Vagina (tissue), 2 donors: ENCODE measurements at regions not wholly inside any gene's neighbourhood (a gene's known extent, or its start where the extent isn't known, plus 50 kb on each side); places are given as distances from the start of the nearest gene placed in this dataset.
"Not testable (repeated sequence)": the region's sequence is repeated elsewhere in the genome, so short reads cannot be mapped to it uniquely, and the experiment has no call there.

Source experiments
- DNase-seq, 2 donors: peaks; one replicate each; pipeline ENCODE4 v3.0.0-alpha.2; 2017; ENCODE audit errors: extremely low spot score in 2 of 2
- H3K27ac ChIP-seq: fragments of 200-600 bp; sonication (generic); one replicate; pipeline ENCODE4 v1.5.1; 2019
- H3K27me3 ChIP-seq: fragments of 200-600 bp; sonication (generic); one replicate; pipeline ENCODE4 v1.5.1; 2019
- H3K36me3 ChIP-seq, 2 donors: fragments of 200-600 bp; sonication (generic); one replicate each; pipeline ENCODE4 v1.5.1; 2017 to 2019
- H3K4me1 ChIP-seq: fragments of 200-600 bp; sonication (generic); one replicate; pipeline ENCODE4 v1.5.1; 2019
- H3K4me3 ChIP-seq, 2 donors: fragments of 200-600 bp; sonication (generic); 1 replicate in 1 of 2; 2 replicates in 1 of 2; pipeline ENCODE4 v1.5.1; 2016 to 2019
- H3K9me3 ChIP-seq: fragments of 200-600 bp; sonication (generic); one replicate; pipeline ENCODE4 v1.5.1; 2019
- POLR2A ChIP-seq, 2 donors: fragments of 450-650 bp; IDR thresholded peaks; one replicate each; pipeline ENCODE4 v1.6.1; 2017; ENCODE audit warnings: antibody characterized with exemption in 2 of 2, mild to moderate bottlenecking in 2 of 2, moderate library complexity in 2 of 2
- POLR2AphosphoS5 ChIP-seq, 2 donors: sonication (generic); formaldehyde crosslinking; IDR thresholded peaks; one replicate each; pipeline ENCODE4 v1.9.0; 2017; ENCODE audit warnings: antibody characterized with exemption in 2 of 2, mild to moderate bottlenecking in 2 of 2, low read depth in 1 of 2; ENCODE audit not compliant: insufficient read depth in 1 of 2
- intact Hi-C: fragments of 100-400 bp; cut with DNase I; formaldehyde crosslinking; loops from one replicate; pipeline ENCODE4 v1.15.1; 2023
- TF ChIP-seq, protein P1 (sequence below), 3 experiments: fragments of 450-650 bp in 2 of 3; fragments of 200-600 bp in 1 of 3; sonication (generic) in 1 of 3; IDR thresholded peaks; one replicate each; pipeline ENCODE4 v1.5.1; 2017 to 2019; ENCODE audit warnings: antibody characterized with exemption in 3 of 3, mild to moderate bottlenecking in 2 of 3, moderate library complexity in 2 of 3

DNA sequence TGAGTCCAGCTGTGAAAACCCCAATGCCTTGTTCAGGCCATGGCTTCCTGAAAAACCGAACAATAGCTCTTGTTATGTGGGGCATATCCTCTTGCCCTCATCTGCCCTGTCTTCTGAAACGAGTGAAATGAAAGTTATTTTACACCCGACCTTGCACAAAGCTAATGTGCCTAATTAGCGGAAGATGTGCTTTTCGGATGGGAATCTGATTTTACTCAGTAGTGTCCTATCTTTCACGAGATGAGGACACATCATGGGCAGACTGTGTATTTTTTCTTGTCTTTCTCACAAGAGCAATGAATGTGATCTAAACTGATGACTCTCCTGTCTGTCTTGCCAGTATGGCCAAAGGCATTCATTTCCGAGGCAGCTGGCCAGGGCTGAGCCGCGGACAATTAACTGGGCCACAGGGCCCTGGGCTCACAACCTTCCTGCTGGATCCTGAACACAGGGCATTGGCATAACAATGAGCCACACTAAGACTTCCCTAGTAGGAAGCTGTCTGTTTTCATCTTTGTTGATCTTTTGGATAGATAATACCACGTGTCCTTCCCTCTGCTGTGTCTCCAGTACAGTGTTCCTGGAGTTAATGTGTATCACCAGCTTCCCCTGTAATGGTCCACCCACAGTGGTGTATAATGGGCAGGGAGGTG lies 86.0 kb upstream of the HIF1A start:
- peaks cover 15% of the 10 kb centered on the region for H3K4me1 ChIP-seq
- intact Hi-C loops = no loop called here
- peak overlapping the region; percentile 7 for H3K27ac ChIP-seq
- no peaks in the 10 kb centered on the region for H3K9me3 ChIP-seq
- no peaks in the 10 kb centered on the region for H3K36me3 ChIP-seq
- no peak overlapping the region for H3K4me3 ChIP-seq
- H3K27me3 ChIP-seq = no peaks in the 10 kb centered on the region
- peak; percentile 21 to 24 for TF ChIP-seq POLR2AphosphoS5 (IDR thresholded peaks at IDR 0.05; ENCODE audit: insufficient read depth in 1 of 2, low read depth in 1 of 2)
- no peak for TF ChIP-seq POLR2A (IDR thresholded peaks at IDR 0.05)
- no peak for DNase-seq

- Histone ChIP-seq H3K4me3 (no peak overlapping the region), H3K27ac (peak overlapping the region; percentile 7), H3K9me3 (no peaks in the 10 kb centered on the region), H3K4me1 (peaks cover 15% of the 10 kb centered on the region), H3K36me3 (no peaks in the 10 kb centered on the region), H3K27me3 (no peaks in the 10 kb centered on the region)
- no peak for DNase-seq
- intact Hi-C loops = loop anchor here (10.0 kb wide), 1 partner anchor 105 kb away; no protein-coding TSS in a partner anchor
- no peak for TF ChIP-seq POLR2A (IDR thresholded peaks at IDR 0.05)
- TF ChIP-seq, protein P1, sequence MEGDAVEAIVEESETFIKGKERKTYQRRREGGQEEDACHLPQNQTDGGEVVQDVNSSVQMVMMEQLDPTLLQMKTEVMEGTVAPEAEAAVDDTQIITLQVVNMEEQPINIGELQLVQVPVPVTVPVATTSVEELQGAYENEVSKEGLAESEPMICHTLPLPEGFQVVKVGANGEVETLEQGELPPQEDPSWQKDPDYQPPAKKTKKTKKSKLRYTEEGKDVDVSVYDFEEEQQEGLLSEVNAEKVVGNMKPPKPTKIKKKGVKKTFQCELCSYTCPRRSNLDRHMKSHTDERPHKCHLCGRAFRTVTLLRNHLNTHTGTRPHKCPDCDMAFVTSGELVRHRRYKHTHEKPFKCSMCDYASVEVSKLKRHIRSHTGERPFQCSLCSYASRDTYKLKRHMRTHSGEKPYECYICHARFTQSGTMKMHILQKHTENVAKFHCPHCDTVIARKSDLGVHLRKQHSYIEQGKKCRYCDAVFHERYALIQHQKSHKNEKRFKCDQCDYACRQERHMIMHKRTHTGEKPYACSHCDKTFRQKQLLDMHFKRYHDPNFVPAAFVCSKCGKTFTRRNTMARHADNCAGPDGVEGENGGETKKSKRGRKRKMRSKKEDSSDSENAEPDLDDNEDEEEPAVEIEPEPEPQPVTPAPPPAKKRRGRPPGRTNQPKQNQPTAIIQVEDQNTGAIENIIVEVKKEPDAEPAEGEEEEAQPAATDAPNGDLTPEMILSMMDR (IDR thresholded peaks at IDR 0.05) = no peak
- TF ChIP-seq POLR2AphosphoS5 (IDR thresholded peaks at IDR 0.05; ENCODE audit: insufficient read depth in 1 of 2, low read depth in 1 of 2) = no peak
Measured at GRCh38 chr14:61609884-61610283, 85.4 kb upstream of the HIF1A start.

- TF ChIP-seq POLR2A (IDR thresholded peaks at IDR 0.05) = no peak
- TF ChIP-seq POLR2AphosphoS5 (IDR thresholded peaks at IDR 0.05; ENCODE audit: insufficient read depth in 1 of 2, low read depth in 1 of 2) = no peak
- TF ChIP-seq, protein P1 (IDR thresholded peaks at IDR 0.05) = no peak
- H3K9me3 ChIP-seq = no peaks in the 10 kb centered on the region
- peaks cover 15% of the 10 kb centered on the region for H3K4me1 ChIP-seq
- H3K27me3 ChIP-seq = no peaks in the 10 kb centered on the region
- intact Hi-C loops = loop anchor here (10.0 kb wide), 1 partner anchor 104 kb away; no protein-coding TSS in a partner anchor
- DNase-seq = no peak
- H3K27ac ChIP-seq = no peak overlapping the region
- no peaks in the 10 kb centered on the region for H3K36me3 ChIP-seq
- no peak overlapping the region for H3K4me3 ChIP-seq
Measured at GRCh38 chr14:61610900-61611299, 84.4 kb upstream of the HIF1A start.

GRCh38 chr14:61611880-61612630 lies 83.3 kb upstream of the HIF1A start:
- H3K27me3 ChIP-seq = no peaks in the 10 kb centered on the region
- TF ChIP-seq POLR2A (IDR thresholded peaks at IDR 0.05) (no peak), POLR2AphosphoS5 (IDR thresholded peaks at IDR 0.05; ENCODE audit: insufficient read depth in 1 of 2, low read depth in 1 of 2) (no peak)
- TF ChIP-seq, protein P1 (IDR thresholded peaks at IDR 0.05) = no peak

DNA sequence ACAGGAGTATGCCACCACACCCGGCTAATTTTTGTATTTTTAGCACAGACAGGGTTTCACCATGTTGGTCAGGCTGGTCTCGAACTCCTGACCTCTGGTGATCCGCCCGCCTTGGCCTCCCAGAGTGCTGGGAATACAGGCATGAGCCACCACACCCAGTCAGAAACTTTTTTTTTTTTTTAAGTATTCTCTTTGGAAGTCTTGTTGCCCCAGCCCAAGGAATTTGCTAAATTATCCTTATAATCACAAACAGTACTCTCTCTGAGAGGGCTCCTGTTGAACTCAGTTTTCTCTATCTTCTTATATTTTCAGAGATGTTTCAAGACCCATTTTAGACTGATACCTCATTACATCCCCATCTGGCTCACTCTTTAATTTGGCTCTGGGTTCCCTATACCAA lies 82.3 kb upstream of the HIF1A start:
- peaks cover 15% of the 10 kb centered on the region for H3K4me1 ChIP-seq
- not testable (repeated sequence) for H3K27ac ChIP-seq, H3K4me3 ChIP-seq, H3K9me3 ChIP-seq, DNase-seq, H3K27me3 ChIP-seq, H3K36me3 ChIP-seq
- intact Hi-C loops = loop anchor here (10.0 kb wide), 1 partner anchor 102 kb away; no protein-coding TSS in a partner anchor

More at GRCh38 chr14:61611880-61612630, 83.3 kb upstream of the HIF1A start:
- no peaks in the 10 kb centered on the region for H3K36me3 ChIP-seq
- intact Hi-C loops = loop anchor here (10.0 kb wide), 1 partner anchor 103 kb away; no protein-coding TSS in a partner anchor
- H3K27ac ChIP-seq = no peak overlapping the region
- H3K4me3 ChIP-seq = no peak overlapping the region
- DNase-seq = no peak
- no peaks in the 10 kb centered on the region for H3K9me3 ChIP-seq
- peaks cover 15% of the 10 kb centered on the region for H3K4me1 ChIP-seq
